Lower leg skin (tissue), 4 donors: ENCODE measurements at regions not wholly inside any gene's neighbourhood (a gene's known extent, or its start where the extent isn't known, plus 50 kb on each side); places are given as distances from the start of the nearest gene placed in this dataset.

Experiments
- DNase-seq, 2 donors: peaks; one replicate each; pipeline ENCODE4 v3.0.0-alpha.2; 2019; ENCODE audit warnings: low spot score in 2 of 2
- H3K4me3 ChIP-seq: fragments of 200-600 bp; sonication (generic); 2 replicates; pipeline ENCODE4 v1.5.1; 2017; ENCODE audit warnings: mild to moderate bottlenecking, low read depth; ENCODE audit not compliant: poor library complexity, severe bottlenecking
- CTCF ChIP-seq, 3 donors: fragments of 450-650 bp; IDR thresholded peaks; one replicate each; pipeline ENCODE4 v1.5.1; 2016; ENCODE audit warnings: antibody characterized with exemption in 3 of 3, mild to moderate bottlenecking in 3 of 3, moderate library complexity in 2 of 3
- POLR2A ChIP-seq, 2 donors: fragments of 450-650 bp; IDR thresholded peaks; one replicate each; pipeline ENCODE4 v1.6.1; 2016 to 2017; ENCODE audit warnings: antibody characterized with exemption in 2 of 2, mild to moderate bottlenecking in 1 of 2, moderate library complexity in 1 of 2
- WGBS, 2 donors: methylation state at CpG; one replicate each; pipeline ENCODE4 v1.1.5; 2018; 5-methylcytosine and 5-hydroxymethylcytosine counted together
- intact Hi-C: fragments of 100-400 bp; cut with DNase I; formaldehyde crosslinking; loops from one replicate; pipeline ENCODE4 v1.15.0; 2023; ENCODE audit warnings: low total_unique reads

GRCh38 chr2:16609786-16610185 lies 55.8 kb downstream of the CYRIA start:
- 84 to 87% methylated on average over 3 of the region's 3 CpGs for WGBS, 2 donors
- no peak for DNase-seq
- intact Hi-C loops = loop anchor here (2.0 to 10.0 kb wide), 2 partner anchors 147 to 965 kb away; no protein-coding TSS in a partner anchor
- TF ChIP-seq POLR2A (IDR thresholded peaks at IDR 0.05) = no peak
- no peak for TF ChIP-seq CTCF (IDR thresholded peaks at IDR 0.05)
- no peak overlapping the region for H3K4me3 ChIP-seq

DNA sequence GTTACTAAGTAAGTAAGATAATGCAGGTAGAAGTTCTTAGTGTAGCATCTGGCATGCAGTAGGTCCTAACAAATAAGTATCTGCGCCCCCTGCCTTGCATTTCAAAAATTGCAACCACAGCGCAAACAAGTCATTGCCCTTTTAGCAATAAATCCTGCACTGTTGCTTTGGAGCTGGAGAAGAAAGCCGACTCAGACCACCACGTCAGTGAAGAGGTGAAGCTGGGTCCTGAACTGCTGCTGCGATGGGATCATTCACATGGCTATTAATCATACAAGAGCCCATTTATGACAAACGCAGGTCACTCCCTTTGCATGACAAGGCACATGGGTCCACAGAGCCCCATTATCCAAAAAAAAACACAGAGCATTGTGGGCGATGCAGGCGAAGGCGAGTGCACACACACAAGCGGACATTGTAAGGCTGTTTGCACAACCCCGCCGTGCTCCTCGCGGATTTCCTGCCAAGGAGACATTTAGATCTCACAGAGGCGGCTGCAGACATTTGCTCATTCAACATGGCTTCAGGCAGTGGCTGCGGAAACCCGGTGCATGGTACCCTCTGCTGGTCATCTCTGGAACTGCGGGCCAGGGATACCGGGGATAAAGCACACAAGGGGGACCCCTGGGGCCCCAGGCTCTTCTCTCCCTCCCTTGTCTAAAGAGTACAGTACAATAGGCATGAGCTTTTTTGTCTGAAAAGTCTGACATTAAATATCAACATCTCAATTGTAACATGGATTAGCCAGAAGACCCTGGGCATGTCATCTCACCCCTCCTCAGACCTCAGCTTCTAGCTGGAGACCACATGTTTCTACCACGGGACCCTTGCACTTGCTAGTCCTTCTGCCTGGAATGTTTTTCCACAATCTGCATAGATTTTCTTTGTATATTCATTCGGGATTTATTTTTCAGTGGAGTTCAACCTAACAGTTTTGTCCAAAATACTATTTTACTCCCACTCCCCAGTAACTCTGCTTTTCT lies 56.7 kb downstream of the CYRIA start:
- peak; percentile 81 to 97 for DNase-seq
- WGBS, 2 donors = 3 to 4% methylated on average over 21 of the region's 21 CpGs
- H3K4me3 ChIP-seq = no peak overlapping the region
- intact Hi-C loops = no loop called here
- TF ChIP-seq CTCF (IDR thresholded peaks at IDR 0.05) = peak in 1 of 3 donors; percentile 83
- TF ChIP-seq POLR2A (IDR thresholded peaks at IDR 0.05) = no peak

DNA sequence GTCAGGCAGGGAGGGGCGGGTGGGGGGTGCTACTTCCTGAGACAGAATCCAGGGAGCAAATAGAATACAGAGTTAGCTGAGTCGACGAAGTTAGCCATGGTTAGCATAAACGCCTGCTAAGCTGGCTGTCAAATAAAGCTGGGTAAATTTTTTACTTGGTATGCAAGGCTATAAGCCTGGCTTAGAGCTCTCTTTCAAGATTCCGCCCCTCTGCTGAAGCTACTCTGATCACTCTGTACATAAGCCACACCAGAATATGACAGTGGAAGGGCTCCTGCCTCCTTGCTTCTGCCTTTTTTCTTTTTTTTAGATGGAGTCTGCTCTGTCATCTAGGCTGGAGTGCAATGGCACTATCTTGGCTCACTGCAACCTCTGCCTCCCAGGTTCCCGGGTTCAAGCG lies 58.3 kb downstream of the CYRIA start:
- intact Hi-C loops = no loop called here
- WGBS, 2 donors = 81 to 91% methylated on average over 7 of the region's 7 CpGs
- TF ChIP-seq CTCF (IDR thresholded peaks at IDR 0.05) (no peak), POLR2A (IDR thresholded peaks at IDR 0.05) (no peak)
- H3K4me3 ChIP-seq = no peak overlapping the region
- DNase-seq = no peak

- no peak overlapping the region for H3K4me3 ChIP-seq
- no peak for TF ChIP-seq CTCF (IDR thresholded peaks at IDR 0.05)
- no peak for TF ChIP-seq POLR2A (IDR thresholded peaks at IDR 0.05)
- no peak for DNase-seq
- 40 to 46% methylated on average over 4 of the region's 4 CpGs for WGBS, 2 donors
- intact Hi-C loops = no loop called here
Measured at GRCh38 chr2:16604236-16604635, 61.4 kb downstream of the CYRIA start.

GRCh38 chr2:16591370-16591933 lies 74.2 kb downstream of the CYRIA start:
- no peak for TF ChIP-seq POLR2A (IDR thresholded peaks at IDR 0.05)
- TF ChIP-seq CTCF (IDR thresholded peaks at IDR 0.05) = no peak
- no peak overlapping the region for H3K4me3 ChIP-seq
- WGBS, 2 donors = 81 to 84% methylated on average over 3 of the region's 3 CpGs
- no peak for DNase-seq
- intact Hi-C loops = no loop called here
